Panc1 (cell line): ENCODE measurements at regions not wholly inside any gene's neighbourhood (a gene's known extent, or its start where the extent isn't known, plus 50 kb on each side); places are given as distances from the start of the nearest gene placed in this dataset.

Experiments
- ATAC-seq: fragments of 200-7000 bp; cut with Tn5 transposase; 2 replicates; pipeline ENCODE4 v1.9.1; 2020; ENCODE audit warnings: mild to moderate bottlenecking, moderate library complexity
- BruUV-seq: library from RNA; stranded (reverse); fragments of 400-500 nt; replicated peaks from 2 replicates; lab custom pipeline; 2021; lab: Mats Ljungman, UMichigan
- CTCF ChIA-PET: fragments of 300-600 bp; sonication (Branson Sonifier 250); formaldehyde crosslinking; loops from one replicate; lab custom pipeline; 2022; ENCODE audit warnings: antibody characterized with exemption; lab: Charles Lee
- POLR2A ChIA-PET: fragments of 300-600 bp; sonication (Branson Sonifier 250); formaldehyde crosslinking; loops from one replicate; lab custom pipeline; 2022; ENCODE audit warnings: antibody characterized with exemption; lab: Charles Lee
- DNase-seq: peaks from one replicate; pipeline ENCODE4 v3.0.0-alpha.2; 2010; ENCODE audit warnings: low read depth, low spot score
- H3K27ac ChIP-seq: 2 replicates; pipeline ENCODE4 v1.5.1; 2011; ENCODE audit warnings: mild to moderate bottlenecking, low read length, inconsistent platforms
- H3K27me3 ChIP-seq: fragments of 200-500 bp; sonication (Bioruptor generic); 2 replicates; pipeline ENCODE4 v1.6.0; 2014; ENCODE audit warnings: low read length, inconsistent platforms; ENCODE audit not compliant: control insufficient read depth, insufficient read depth
- H3K36me3 ChIP-seq: fragments of 200-500 bp; sonication (Bioruptor generic); 2 replicates; pipeline ENCODE4 v1.5.1; 2014; ENCODE audit warnings: inconsistent platforms, mild to moderate bottlenecking, low read length, moderate library complexity; ENCODE audit not compliant: control insufficient read depth, insufficient read depth
- H3K4me1 ChIP-seq: 2 replicates; pipeline ENCODE4 v1.5.1; 2011; ENCODE audit warnings: inconsistent platforms, mild to moderate bottlenecking, low read length, moderate library complexity; ENCODE audit not compliant: control insufficient read depth, insufficient read depth
- H3K4me3 ChIP-seq, 2 experiments: 2 replicates each; pipeline ENCODE4 v1.5.1; 2011 to 2012; ENCODE audit warnings: low read depth in 2 of 2, low read length in 2 of 2, mild to moderate bottlenecking in 2 of 2, inconsistent platforms in 1 of 2, moderate library complexity in 1 of 2
- H3K9me3 ChIP-seq: fragments of 200-500 bp; sonication (Bioruptor generic); 2 replicates; pipeline ENCODE4 v1.5.1; 2014; ENCODE audit warnings: low read depth, mild to moderate bottlenecking, inconsistent platforms, low read length, moderate library complexity; ENCODE audit not compliant: control insufficient read depth, insufficient read depth
- POLR2AphosphoS5 ChIP-seq: IDR thresholded peaks from 2 replicates; pipeline ENCODE4 v1.6.1; 2012; ENCODE audit warnings: mild to moderate bottlenecking, low read depth, low read length, moderate library complexity
- SIN3A ChIP-seq: IDR thresholded peaks from 2 replicates; pipeline ENCODE4 v1.6.1; 2012; ENCODE audit warnings: low read depth, mild to moderate bottlenecking, low read length, moderate library complexity, borderline replicate concordance; ENCODE audit not compliant: insufficient read depth
- TCF7L2 ChIP-seq: IDR thresholded peaks from 2 replicates; pipeline ENCODE4 v1.6.1; 2011; ENCODE audit warnings: mild to moderate bottlenecking, low read depth, low read length, inconsistent platforms
- in situ Hi-C: cut with HindIII; loops from 2 replicates; pipeline ENCODE4 v1.10.0; 2016; ENCODE audit warnings: low sequenced_read_pairs, low pct_unique_long_range_greater_than_20kb
- intact Hi-C: fragments of 100-400 bp; cut with micrococcal nuclease; formaldehyde crosslinking; loops from one replicate; pipeline ENCODE4 v1.10.0; 2022; ENCODE audit not compliant: unreplicated experiment
- TF ChIP-seq, protein P1 (sequence below), 2 experiments: IDR thresholded peaks; 2 replicates each; pipeline ENCODE4 v1.6.1; 2011 to 2012; ENCODE audit warnings: low read depth in 2 of 2, control low read depth in 1 of 2, low read length in 1 of 2, mild to moderate bottlenecking in 1 of 2, moderate library complexity in 1 of 2; ENCODE audit not compliant: insufficient read depth in 1 of 2
- TF ChIP-seq, protein P2 (sequence below): fragments of 450-650 bp; IDR thresholded peaks from 2 replicates; pipeline ENCODE4 v1.5.1; 2017; ENCODE audit warnings: mild to moderate bottlenecking

- Histone ChIP-seq H3K36me3 (no peaks in the 10 kb centered on the region), H3K4me1 (no peaks in the 10 kb centered on the region), H3K9me3 (no peaks in the 10 kb centered on the region), H3K4me3 (no peak overlapping the region), H3K27ac (no peak overlapping the region; the same call in 1 of the 2 replicates), H3K27me3 (no peaks in the 10 kb centered on the region)
- intact Hi-C loops (no loop called here), in situ Hi-C loops (no loop called here)
- CTCF ChIA-PET: no interaction called here
- POLR2A ChIA-PET: interaction anchor here (0.6 kb wide), 1 partner anchor 628 kb away, joined by 3 read pairs; no protein-coding TSS in a partner anchor
- ATAC-seq: no peak
- TF ChIP-seq, protein P1, sequence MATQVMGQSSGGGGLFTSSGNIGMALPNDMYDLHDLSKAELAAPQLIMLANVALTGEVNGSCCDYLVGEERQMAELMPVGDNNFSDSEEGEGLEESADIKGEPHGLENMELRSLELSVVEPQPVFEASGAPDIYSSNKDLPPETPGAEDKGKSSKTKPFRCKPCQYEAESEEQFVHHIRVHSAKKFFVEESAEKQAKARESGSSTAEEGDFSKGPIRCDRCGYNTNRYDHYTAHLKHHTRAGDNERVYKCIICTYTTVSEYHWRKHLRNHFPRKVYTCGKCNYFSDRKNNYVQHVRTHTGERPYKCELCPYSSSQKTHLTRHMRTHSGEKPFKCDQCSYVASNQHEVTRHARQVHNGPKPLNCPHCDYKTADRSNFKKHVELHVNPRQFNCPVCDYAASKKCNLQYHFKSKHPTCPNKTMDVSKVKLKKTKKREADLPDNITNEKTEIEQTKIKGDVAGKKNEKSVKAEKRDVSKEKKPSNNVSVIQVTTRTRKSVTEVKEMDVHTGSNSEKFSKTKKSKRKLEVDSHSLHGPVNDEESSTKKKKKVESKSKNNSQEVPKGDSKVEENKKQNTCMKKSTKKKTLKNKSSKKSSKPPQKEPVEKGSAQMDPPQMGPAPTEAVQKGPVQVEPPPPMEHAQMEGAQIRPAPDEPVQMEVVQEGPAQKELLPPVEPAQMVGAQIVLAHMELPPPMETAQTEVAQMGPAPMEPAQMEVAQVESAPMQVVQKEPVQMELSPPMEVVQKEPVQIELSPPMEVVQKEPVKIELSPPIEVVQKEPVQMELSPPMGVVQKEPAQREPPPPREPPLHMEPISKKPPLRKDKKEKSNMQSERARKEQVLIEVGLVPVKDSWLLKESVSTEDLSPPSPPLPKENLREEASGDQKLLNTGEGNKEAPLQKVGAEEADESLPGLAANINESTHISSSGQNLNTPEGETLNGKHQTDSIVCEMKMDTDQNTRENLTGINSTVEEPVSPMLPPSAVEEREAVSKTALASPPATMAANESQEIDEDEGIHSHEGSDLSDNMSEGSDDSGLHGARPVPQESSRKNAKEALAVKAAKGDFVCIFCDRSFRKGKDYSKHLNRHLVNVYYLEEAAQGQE (IDR thresholded peaks at IDR 0.05; ENCODE audit: insufficient read depth in 1 of 2, low read depth in 2 of 2, low read length in 1 of 2): no peak
- TF ChIP-seq, protein P2, sequence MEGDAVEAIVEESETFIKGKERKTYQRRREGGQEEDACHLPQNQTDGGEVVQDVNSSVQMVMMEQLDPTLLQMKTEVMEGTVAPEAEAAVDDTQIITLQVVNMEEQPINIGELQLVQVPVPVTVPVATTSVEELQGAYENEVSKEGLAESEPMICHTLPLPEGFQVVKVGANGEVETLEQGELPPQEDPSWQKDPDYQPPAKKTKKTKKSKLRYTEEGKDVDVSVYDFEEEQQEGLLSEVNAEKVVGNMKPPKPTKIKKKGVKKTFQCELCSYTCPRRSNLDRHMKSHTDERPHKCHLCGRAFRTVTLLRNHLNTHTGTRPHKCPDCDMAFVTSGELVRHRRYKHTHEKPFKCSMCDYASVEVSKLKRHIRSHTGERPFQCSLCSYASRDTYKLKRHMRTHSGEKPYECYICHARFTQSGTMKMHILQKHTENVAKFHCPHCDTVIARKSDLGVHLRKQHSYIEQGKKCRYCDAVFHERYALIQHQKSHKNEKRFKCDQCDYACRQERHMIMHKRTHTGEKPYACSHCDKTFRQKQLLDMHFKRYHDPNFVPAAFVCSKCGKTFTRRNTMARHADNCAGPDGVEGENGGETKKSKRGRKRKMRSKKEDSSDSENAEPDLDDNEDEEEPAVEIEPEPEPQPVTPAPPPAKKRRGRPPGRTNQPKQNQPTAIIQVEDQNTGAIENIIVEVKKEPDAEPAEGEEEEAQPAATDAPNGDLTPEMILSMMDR: no peak
- no peak for TF ChIP-seq POLR2AphosphoS5
- no peak for TF ChIP-seq TCF7L2
- TF ChIP-seq SIN3A: no peak
- no TSS peak for BruUV-seq
- no peak for DNase-seq
These were observed 143.3 kb upstream of the PREP start for GRCh38 chr6:105545947-105546731.

- no peak for DNase-seq
- in situ Hi-C loops: no loop called here
- ChIA-PET CTCF (no interaction called here), POLR2A (no interaction called here)
- H3K9me3 ChIP-seq: no peaks in the 10 kb centered on the region
- TF ChIP-seq POLR2AphosphoS5: no peak
- no peak for TF ChIP-seq TCF7L2
- no peak for ATAC-seq
- no TSS peak for BruUV-seq
- H3K27ac ChIP-seq: no peak overlapping the region
- no peaks in the 10 kb centered on the region for H3K4me1 ChIP-seq
- no peaks in the 10 kb centered on the region for H3K27me3 ChIP-seq
- no peaks in the 10 kb centered on the region for H3K36me3 ChIP-seq
- H3K4me3 ChIP-seq: no peak overlapping the region
- intact Hi-C loops: no loop called here
These were observed 142.5 kb upstream of the PREP start for GRCh38 chr6:105545228-105545920.
